Activated CD4-positive, CD25-positive, alpha-beta regulatory T cell (primary cell): ENCODE measurements at regions not wholly inside any gene's neighbourhood (a gene's known extent, or its start where the extent isn't known, plus 50 kb on each side); places are given as distances from the start of the nearest gene placed in this dataset.
"Not testable (repeated sequence)": the region's sequence is repeated elsewhere in the genome, so short reads cannot be mapped to it uniquely, and the experiment has no call there.

Source experiments
- DNase-seq, 4 experiments: peaks; one replicate each; lab custom pipeline; 2025; lab: John Stamatoyannopoulos, UW

- no peak for DNase-seq
Measured at GRCh38 chr4:189613207-189613606, 327.5 kb upstream of the FRG1 start.

- DNase-seq, result no peak
Measured at GRCh38 chr4:189615217-189615663, 325.4 kb upstream of the FRG1 start.

- DNase-seq, result not testable (repeated sequence)
Measured at GRCh38 chr4:189617741-189618140, 322.9 kb upstream of the FRG1 start.

GRCh38 chr4:189619441-189620250, 321.0 kb upstream of the FRG1 start:
- DNase-seq, result not testable (repeated sequence)

- not testable (repeated sequence) for DNase-seq
Measured at GRCh38 chr4:189622574-189622973, 318.1 kb upstream of the FRG1 start.

GRCh38 chr4:189627041-189627440, 313.6 kb upstream of the FRG1 start:
- not testable (repeated sequence) for DNase-seq

- not testable (repeated sequence) for DNase-seq
Measured at GRCh38 chr4:189629733-189630132, 310.9 kb upstream of the FRG1 start.

GRCh38 chr4:189630913-189631567, 309.6 kb upstream of the FRG1 start:
- DNase-seq, result not testable (repeated sequence)

GRCh38 chr4:189631568-189631916, 309.1 kb upstream of the FRG1 start:
- not testable (repeated sequence) for DNase-seq

- DNase-seq, result not testable (repeated sequence)
Measured at GRCh38 chr4:189650436-189650835, 290.2 kb upstream of the FRG1 start.

- not testable (repeated sequence) for DNase-seq
Measured at GRCh38 chr4:189653130-189653653, 287.5 kb upstream of the FRG1 start.

- not testable (repeated sequence) for DNase-seq
Measured at GRCh38 chr4:189653983-189654382, 286.7 kb upstream of the FRG1 start.

GRCh38 chr4:189654396-189654795, 286.3 kb upstream of the FRG1 start:
- DNase-seq, result not testable (repeated sequence)

- not testable (repeated sequence) for DNase-seq
Measured at GRCh38 chr4:189655817-189656216, 284.9 kb upstream of the FRG1 start.

GRCh38 chr4:189656641-189657040, 284.0 kb upstream of the FRG1 start:
- DNase-seq, result no peak

- not testable (repeated sequence) for DNase-seq
Measured at GRCh38 chr4:189658259-189658658, 282.4 kb upstream of the FRG1 start.

- not testable (repeated sequence) for DNase-seq
Measured at GRCh38 chr4:189658831-189659230, 281.8 kb upstream of the FRG1 start.

GRCh38 chr4:189659287-189659686, 281.4 kb upstream of the FRG1 start:
- no peak for DNase-seq

- no peak for DNase-seq
Measured at GRCh38 chr4:189660722-189661360, 279.8 kb upstream of the FRG1 start.

GRCh38 chr4:189664693-189665250, 275.9 kb upstream of the FRG1 start:
- DNase-seq, result no peak

GRCh38 chr4:189665712-189666305, 274.9 kb upstream of the FRG1 start:
- DNase-seq, result not testable (repeated sequence)

- not testable (repeated sequence) for DNase-seq
Measured at GRCh38 chr4:189667386-189667785, 273.3 kb upstream of the FRG1 start.
